H9 (cell line): ENCODE measurements at regions not wholly inside any gene's neighbourhood (a gene's known extent, or its start where the extent isn't known, plus 50 kb on each side); places are given as distances from the start of the nearest gene placed in this dataset.

Experiments
- DNase-seq: peaks from one replicate; pipeline ENCODE4 v3.0.0-alpha.2; 2017
- H2AFZ ChIP-seq: one replicate; pipeline ENCODE4 v1.6.1; 2013; ENCODE audit warnings: mild to moderate bottlenecking, low read length, control low read depth, moderate library complexity
- H2AK5ac ChIP-seq: 2 replicates; pipeline ENCODE4 v1.6.1; 2013; ENCODE audit warnings: low read length, control low read depth, mixed read lengths; ENCODE audit not compliant: insufficient read length
- H2BK120ac ChIP-seq: one replicate; pipeline ENCODE4 v1.6.1; 2013; ENCODE audit warnings: low read depth, mild to moderate bottlenecking, low read length, control low read depth, inconsistent platforms; ENCODE audit not compliant: poor library complexity, severe bottlenecking
- H2BK12ac ChIP-seq: 2 replicates; pipeline ENCODE4 v1.6.1; 2013; ENCODE audit warnings: low read length, control low read depth, mixed read lengths, low read depth; ENCODE audit not compliant: insufficient read length
- H2BK15ac ChIP-seq: 2 replicates; pipeline ENCODE4 v1.6.1; 2013; ENCODE audit warnings: low read depth, low read length, control low read depth
- H2BK20ac ChIP-seq: one replicate; pipeline ENCODE4 v1.6.1; 2013; ENCODE audit warnings: low read depth, mild to moderate bottlenecking, low read length, control low read depth, inconsistent platforms; ENCODE audit not compliant: poor library complexity, severe bottlenecking
- H2BK5ac ChIP-seq: 2 replicates; pipeline ENCODE4 v1.6.1; 2013; ENCODE audit warnings: low read length, control low read depth, mixed read lengths; ENCODE audit not compliant: insufficient read length
- H3K14ac ChIP-seq: 2 replicates; pipeline ENCODE4 v1.6.1; 2013; ENCODE audit warnings: low read length, control low read depth; ENCODE audit not compliant: insufficient read depth
- H3K18ac ChIP-seq: 2 replicates; pipeline ENCODE4 v1.6.1; 2013; ENCODE audit warnings: low read depth, mild to moderate bottlenecking, mixed read lengths, low read length, control low read depth; ENCODE audit not compliant: insufficient read length
- H3K23ac ChIP-seq: 2 replicates; pipeline ENCODE4 v1.6.1; 2013; ENCODE audit warnings: low read length, control low read depth, mixed read lengths, low read depth; ENCODE audit not compliant: insufficient read length
- H3K23me2 ChIP-seq: 2 replicates; pipeline ENCODE4 v1.6.1; 2013; ENCODE audit warnings: low read depth, mild to moderate bottlenecking, mixed read lengths, low read length, control low read depth; ENCODE audit not compliant: insufficient read length, poor library complexity, severe bottlenecking
- H3K27ac ChIP-seq: 2 replicates; pipeline ENCODE4 v1.5.1; 2013; ENCODE audit warnings: low read length, control low read depth, mixed read lengths, low read depth; ENCODE audit not compliant: insufficient read length
- H3K27me3 ChIP-seq: 2 replicates; pipeline ENCODE4 v1.6.1; 2013; ENCODE audit warnings: low read length, control low read depth, inconsistent platforms; ENCODE audit not compliant: insufficient read depth
- H3K4ac ChIP-seq: 2 replicates; pipeline ENCODE4 v1.6.1; 2013; ENCODE audit warnings: low read depth, mild to moderate bottlenecking, control low read depth, inconsistent platforms, low read length, moderate library complexity
- H3K4me1 ChIP-seq: 2 replicates; pipeline ENCODE4 v1.6.1; 2013; ENCODE audit warnings: low read length, control low read depth, inconsistent platforms; ENCODE audit not compliant: insufficient read depth
- H3K4me2 ChIP-seq: 2 replicates; pipeline ENCODE4 v1.6.1; 2013; ENCODE audit warnings: low read length, control low read depth, mixed read lengths; ENCODE audit not compliant: insufficient read length, insufficient read depth
- H3K56ac ChIP-seq: 2 replicates; pipeline ENCODE4 v1.6.1; 2013; ENCODE audit warnings: low read depth, mild to moderate bottlenecking, mixed read lengths, low read length, control low read depth; ENCODE audit not compliant: insufficient read length
- H3K79me1 ChIP-seq: 2 replicates; pipeline ENCODE4 v1.6.1; 2013; ENCODE audit warnings: low read depth, mild to moderate bottlenecking, moderate library complexity, low read length, control low read depth, inconsistent platforms; ENCODE audit not compliant: insufficient read depth, poor library complexity, severe bottlenecking
- H3K79me2 ChIP-seq: 2 replicates; pipeline ENCODE4 v1.6.1; 2013; ENCODE audit warnings: low read length, control low read depth, inconsistent platforms; ENCODE audit not compliant: insufficient read depth
- H3K9ac ChIP-seq: 2 replicates; pipeline ENCODE4 v1.6.1; 2013; ENCODE audit warnings: low read length, control low read depth, mixed read lengths; ENCODE audit not compliant: insufficient read length; ENCODE audit errors: extremely low read depth
- H3K9me3 ChIP-seq: one replicate; pipeline ENCODE4 v1.6.1; 2013; ENCODE audit warnings: low read depth, low read length, inconsistent platforms; ENCODE audit not compliant: control insufficient read depth
- H3T11ph ChIP-seq: one replicate; pipeline ENCODE4 v1.6.1; 2013; ENCODE audit warnings: mild to moderate bottlenecking, low read length, control low read depth, inconsistent platforms
- H4K20me1 ChIP-seq: one replicate; pipeline ENCODE4 v1.6.1; 2013; ENCODE audit not compliant: control insufficient read depth, insufficient read length, insufficient read depth
- H4K5ac ChIP-seq: 2 replicates; pipeline ENCODE4 v1.6.1; 2013; ENCODE audit warnings: low read depth, mild to moderate bottlenecking, mixed read lengths, low read length, control low read depth; ENCODE audit not compliant: insufficient read length
- H4K8ac ChIP-seq: replicated peaks from 2 replicates; pipeline ENCODE4 v1.6.1; 2013; ENCODE audit warnings: low read length, control low read depth, mixed read lengths, low read depth; ENCODE audit not compliant: insufficient read length
- H4K91ac ChIP-seq: 2 replicates; pipeline ENCODE4 v1.6.1; 2013; ENCODE audit warnings: low read depth, mild to moderate bottlenecking, moderate library complexity, mixed read lengths, low read length, control low read depth; ENCODE audit not compliant: insufficient read length
- H3K27ac Mint-ChIP-seq, 3 experiments: 2 replicates in 2 of 3; 3 replicates in 1 of 3; pipeline ENCODE4 v1.8.0; 2020 to 2021; ENCODE audit warnings: mixed read lengths in 3 of 3, mild to moderate bottlenecking in 1 of 3, moderate library complexity in 1 of 3
- H3K27me3 Mint-ChIP-seq: 2 replicates; pipeline ENCODE4 v1.8.0; 2021; ENCODE audit warnings: low read depth, mild to moderate bottlenecking, moderate library complexity, mixed read lengths
- H3K36me3 Mint-ChIP-seq, 3 experiments: 2 replicates in 2 of 3; 3 replicates in 1 of 3; pipeline ENCODE4 v1.8.0; 2020 to 2021; ENCODE audit warnings: low read depth in 3 of 3, mixed read lengths in 3 of 3; ENCODE audit not compliant: insufficient read depth in 1 of 3
- H3K4me1 Mint-ChIP-seq, 2 experiments: 2 replicates each; pipeline ENCODE4 v1.8.0; 2020; ENCODE audit warnings: mixed read lengths in 2 of 2
- H3K4me3 Mint-ChIP-seq, 2 experiments: 2 replicates in 1 of 2; 3 replicates in 1 of 2; pipeline ENCODE4 v1.8.0; 2020 to 2021; ENCODE audit warnings: mild to moderate bottlenecking in 2 of 2, mixed read lengths in 2 of 2, moderate library complexity in 1 of 2
- H3K9me3 Mint-ChIP-seq, 2 experiments: 2 replicates in 1 of 2; 3 replicates in 1 of 2; pipeline ENCODE4 v1.8.0; 2020; ENCODE audit warnings: mild to moderate bottlenecking in 2 of 2, mixed read lengths in 2 of 2, moderate library complexity in 1 of 2
- CTCF ChIP-seq: fragments of 200-600 bp; sonication (generic); conservative IDR thresholded peaks from 3 replicates; pipeline ENCODE4 v1.8.0; 2021; ENCODE audit warnings: antibody characterized with exemption, mild to moderate bottlenecking
- WGBS: extraction: QIAGEN DNeasy Blood & Tissue Kit; methylation state at CpG from one replicate; pipeline ENCODE4 v1.1.7; 2013; ENCODE audit warnings: missing lambda C conversion rate, low lambda C conversion rate, mixed read lengths; ENCODE audit not compliant: insufficient read length; ENCODE audit errors: extremely low coverage; 5-methylcytosine and 5-hydroxymethylcytosine counted together

- Histone ChIP-seq H4K91ac (no peak overlapping the region), H3T11ph (no peak overlapping the region), H2AFZ (no peak overlapping the region), H2BK20ac (no peak overlapping the region), H3K4me1 (peaks cover 3% of the 10 kb centered on the region; the same call in 1 of the 2 replicates), H3K4ac (no peak overlapping the region), H3K56ac (no peak overlapping the region), H2AK5ac (no peak overlapping the region), H3K27me3 (no peaks in the 10 kb centered on the region), H2BK5ac (no peak overlapping the region), H4K8ac (no peak overlapping the region), H3K18ac (no peak overlapping the region), H3K14ac (no peak overlapping the region), H4K20me1 (no peaks in the 10 kb centered on the region), H3K23me2 (no peaks in the 10 kb centered on the region), H3K9ac (no peak overlapping the region), H3K4me2 (no peak overlapping the region), H3K79me1 (no peaks in the 10 kb centered on the region), H3K27ac (no peak overlapping the region), H2BK12ac (no peak overlapping the region), H3K23ac (no peak overlapping the region), H2BK120ac (no peak overlapping the region), H4K5ac (no peak overlapping the region), H2BK15ac (no peak overlapping the region), H3K79me2 (no peaks in the 10 kb centered on the region), H3K9me3 (peaks cover 5% of the 10 kb centered on the region)
- peaks cover 29 to 34% of the 10 kb centered on the region in 2 experiments for H3K4me1 Mint-ChIP-seq
- H3K27ac Mint-ChIP-seq: no peak overlapping the region; a peak in 1 of 7 replicates
- H3K4me3 Mint-ChIP-seq: no peak overlapping the region
- no peak for TF ChIP-seq CTCF
- peaks cover 9 to 12% of the 10 kb centered on the region in 2 experiments; a peak in 4 of 5 replicates for H3K9me3 Mint-ChIP-seq
- H3K36me3 Mint-ChIP-seq: peaks cover 4 to 12% (median 10%) of the 10 kb centered on the region in 3 experiments; a peak in 6 of 7 replicates
- WGBS: no CpG with 5 or more reads among the region's 2 CpGs
- no peaks in the 10 kb centered on the region for H3K27me3 Mint-ChIP-seq
- no peak for DNase-seq
Measured at GRCh38 chr1:193932979-193933378, 746.6 kb upstream of the B3GALT2 start.
